ENCODE measurements at regions not wholly inside any gene's neighbourhood (a gene's known extent, or its start where the extent isn't known, plus 50 kb on each side); places are given as distances from the start of the nearest gene placed in this dataset.

- TF ChIP-seq CTCF (conservative IDR thresholded peaks at IDR 0.05; ENCODE audit: low read length) (no peak), EZH2phosphoT487 (IDR thresholded peaks at IDR 0.05; ENCODE audit: borderline replicate concordance) (no peak)
Measured at GRCh38 chr18:30730915-30731314, 311.6 kb downstream of the DSC3 start.
